Skeletal muscle satellite cell (primary cell): ENCODE measurements at regions not wholly inside any gene's neighbourhood (a gene's known extent, or its start where the extent isn't known, plus 50 kb on each side); places are given as distances from the start of the nearest gene placed in this dataset.

Experiments
- H3K27me3 ChIP-seq: 2 replicates; pipeline ENCODE4 v1.7.0; 2013; ENCODE audit warnings: low read length; ENCODE audit not compliant: control insufficient read depth, insufficient read depth
- H3K36me3 ChIP-seq: 2 replicates; pipeline ENCODE4 v1.7.0; 2013; ENCODE audit warnings: mild to moderate bottlenecking, control low read depth, low read length; ENCODE audit not compliant: insufficient read depth
- H3K4me1 ChIP-seq: 2 replicates; pipeline ENCODE4 v1.7.0; 2013; ENCODE audit warnings: low read length; ENCODE audit not compliant: control insufficient read depth, insufficient read depth
- H3K4me2 ChIP-seq: 2 replicates; pipeline ENCODE4 v1.7.0; 2013; ENCODE audit warnings: mild to moderate bottlenecking, low read length
- H3K4me3 ChIP-seq: 2 replicates; pipeline ENCODE4 v1.7.0; 2013; ENCODE audit warnings: low read length
- H3K9ac ChIP-seq: 2 replicates; pipeline ENCODE4 v1.7.0; 2013; ENCODE audit warnings: mild to moderate bottlenecking, low read depth, low read length, moderate library complexity
- H3K9me3 ChIP-seq: replicated peaks from 2 replicates; pipeline ENCODE4 v1.7.0; 2013; ENCODE audit warnings: mild to moderate bottlenecking, control low read depth, low read length

DNA sequence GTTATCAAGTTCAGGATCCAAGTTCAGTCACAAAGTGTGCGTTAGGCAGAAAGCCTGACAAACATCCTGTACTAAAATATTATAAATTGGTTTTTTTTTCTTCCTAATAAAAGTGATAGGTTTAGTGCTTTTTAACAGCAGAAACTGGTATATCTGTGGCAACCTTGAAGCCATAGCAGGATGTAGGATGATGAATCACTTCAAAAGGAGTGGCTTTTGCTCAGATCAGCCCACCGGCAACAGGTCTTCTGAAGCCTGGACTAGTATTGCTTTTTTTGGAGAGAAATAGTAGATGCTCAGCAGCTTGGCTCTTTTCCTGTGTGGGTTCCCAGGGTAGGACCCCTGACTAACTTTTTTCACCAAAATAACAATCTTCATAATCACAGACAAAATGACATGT is 190.8 kb downstream of the EPM2A start:
- Histone ChIP-seq H3K4me1 (peaks cover 12% of the 10 kb centered on the region), H3K36me3 (no peaks in the 10 kb centered on the region), H3K4me2 (no peak overlapping the region), H3K27me3 (no peaks in the 10 kb centered on the region), H3K9ac (no peak overlapping the region), H3K4me3 (no peak overlapping the region), H3K9me3 (no peaks in the 10 kb centered on the region)

DNA sequence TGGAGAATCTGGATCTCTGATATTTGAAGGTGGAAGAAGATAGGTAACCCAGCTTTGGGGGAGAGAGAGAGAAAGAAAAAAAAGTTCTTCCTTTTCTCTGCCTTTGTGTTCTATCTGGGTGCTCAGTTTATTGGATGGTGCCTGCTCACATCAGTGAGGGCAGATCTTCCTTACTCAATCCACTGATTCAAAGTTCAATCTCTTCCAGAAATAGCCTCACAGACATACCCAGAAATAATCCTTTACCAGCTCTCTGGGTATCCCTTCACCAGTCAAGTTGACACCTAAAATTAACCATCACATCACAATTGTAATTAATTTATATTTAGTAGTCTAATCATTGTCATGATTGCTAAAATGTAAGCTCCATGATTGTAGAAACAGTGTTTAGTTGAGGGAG is 189.1 kb downstream of the EPM2A start:
- Histone ChIP-seq H3K4me1 (peaks cover 9% of the 10 kb centered on the region), H3K36me3 (no peaks in the 10 kb centered on the region), H3K9ac (no peak overlapping the region), H3K4me3 (no peak overlapping the region), H3K9me3 (no peaks in the 10 kb centered on the region), H3K4me2 (no peak overlapping the region), H3K27me3 (no peaks in the 10 kb centered on the region)

DNA sequence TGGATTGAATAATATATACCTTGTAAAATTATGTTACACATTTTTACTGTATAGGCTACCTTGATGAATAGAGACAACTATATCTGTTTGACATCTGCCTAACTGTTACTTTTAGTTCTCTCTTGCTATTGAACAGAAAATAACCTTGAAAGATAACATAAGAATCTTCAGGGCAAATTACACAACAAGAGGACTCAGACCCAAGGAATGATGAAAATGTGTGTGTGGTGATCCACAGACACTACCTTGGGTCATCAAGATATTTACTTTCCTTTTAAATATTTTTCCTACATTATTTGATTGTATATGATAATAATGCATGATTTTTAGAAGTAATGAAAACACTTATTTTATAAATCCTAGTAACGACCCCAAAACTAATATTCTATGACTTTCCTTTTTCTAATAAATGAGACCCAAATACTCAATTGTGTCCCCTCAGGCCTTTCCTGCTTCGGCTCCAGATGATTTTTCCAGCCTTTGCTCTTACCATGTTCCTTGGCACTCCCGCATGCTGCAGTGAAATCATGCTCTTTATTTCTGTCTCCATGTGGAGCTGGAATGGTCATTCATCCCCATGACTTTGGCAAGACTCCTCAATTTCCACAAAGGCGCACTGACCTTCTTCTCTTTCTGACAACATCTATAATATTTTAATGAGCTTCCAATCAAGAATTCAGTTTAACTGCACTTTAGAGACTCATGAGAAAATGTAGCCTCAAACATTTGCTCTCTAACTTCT is 187.6 kb downstream of the EPM2A start:
- no peak overlapping the region for H3K4me3 ChIP-seq
- no peaks in the 10 kb centered on the region for H3K9me3 ChIP-seq
- H3K4me2 ChIP-seq: no peak overlapping the region
- no peak overlapping the region for H3K9ac ChIP-seq
- H3K4me1 ChIP-seq: peaks cover 9% of the 10 kb centered on the region
- no peaks in the 10 kb centered on the region for H3K36me3 ChIP-seq
- no peaks in the 10 kb centered on the region for H3K27me3 ChIP-seq

DNA sequence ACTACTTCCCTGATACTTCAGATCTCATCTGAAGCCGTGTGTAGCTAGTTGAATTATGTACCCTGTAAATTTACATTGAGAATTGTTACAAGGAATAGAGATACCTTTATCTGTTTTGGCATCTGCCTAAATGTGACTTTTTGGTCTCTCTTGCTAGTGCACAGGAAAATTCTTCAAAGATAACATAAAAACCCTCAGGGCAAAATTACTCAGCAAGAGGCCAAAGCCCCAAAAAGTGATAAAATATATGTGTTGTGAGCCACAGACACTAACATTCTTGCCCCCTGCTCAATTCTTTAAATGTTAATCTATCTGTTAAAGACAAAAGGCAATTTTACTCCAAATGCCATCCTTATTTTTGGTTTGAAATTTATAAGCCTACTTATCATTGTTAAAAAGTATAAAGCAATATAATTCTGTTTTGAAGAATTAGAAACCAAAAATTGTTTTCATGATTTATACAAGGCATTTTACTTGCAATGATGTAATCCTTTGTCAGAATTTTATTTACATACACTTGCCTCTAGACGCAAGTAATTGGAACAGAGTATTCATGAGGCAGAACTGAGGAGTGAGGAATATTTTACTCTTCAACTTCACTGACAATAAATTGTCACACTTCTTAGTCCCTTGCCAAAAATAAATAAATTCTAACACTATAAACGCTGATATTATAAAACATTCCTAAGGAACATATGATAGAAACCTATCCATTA is 186.2 kb downstream of the EPM2A start:
- no peak overlapping the region for H3K4me2 ChIP-seq
- H3K9me3 ChIP-seq: no peaks in the 10 kb centered on the region
- no peaks in the 10 kb centered on the region for H3K36me3 ChIP-seq
- H3K4me1 ChIP-seq: peaks cover 3% of the 10 kb centered on the region
- H3K27me3 ChIP-seq: no peaks in the 10 kb centered on the region
- no peak overlapping the region for H3K9ac ChIP-seq
- H3K4me3 ChIP-seq: no peak overlapping the region

DNA sequence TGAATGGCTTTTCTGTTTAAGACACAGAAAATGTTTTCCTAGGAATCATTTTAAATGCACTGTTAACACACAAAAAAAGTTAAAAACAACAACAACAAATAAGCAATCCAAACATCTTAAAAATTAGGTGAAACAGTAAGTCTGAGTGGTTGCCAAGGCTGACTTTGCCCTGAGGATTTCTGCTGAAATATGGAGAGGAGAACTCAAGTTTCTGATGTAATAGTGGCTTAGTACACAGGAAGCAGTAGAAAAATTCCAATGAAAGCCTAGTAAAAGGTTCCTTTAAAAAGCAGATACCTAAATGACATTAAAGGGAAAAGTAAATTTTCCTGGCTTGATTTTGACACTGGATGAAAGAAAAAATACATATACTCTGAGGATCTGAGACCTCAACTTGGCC is 184.2 kb downstream of the EPM2A start:
- no peak overlapping the region for H3K4me2 ChIP-seq
- no peak overlapping the region for H3K9ac ChIP-seq
- no peaks in the 10 kb centered on the region for H3K27me3 ChIP-seq
- no peak overlapping the region for H3K4me3 ChIP-seq
- no peaks in the 10 kb centered on the region for H3K4me1 ChIP-seq
- no peaks in the 10 kb centered on the region for H3K9me3 ChIP-seq
- H3K36me3 ChIP-seq: no peaks in the 10 kb centered on the region

DNA sequence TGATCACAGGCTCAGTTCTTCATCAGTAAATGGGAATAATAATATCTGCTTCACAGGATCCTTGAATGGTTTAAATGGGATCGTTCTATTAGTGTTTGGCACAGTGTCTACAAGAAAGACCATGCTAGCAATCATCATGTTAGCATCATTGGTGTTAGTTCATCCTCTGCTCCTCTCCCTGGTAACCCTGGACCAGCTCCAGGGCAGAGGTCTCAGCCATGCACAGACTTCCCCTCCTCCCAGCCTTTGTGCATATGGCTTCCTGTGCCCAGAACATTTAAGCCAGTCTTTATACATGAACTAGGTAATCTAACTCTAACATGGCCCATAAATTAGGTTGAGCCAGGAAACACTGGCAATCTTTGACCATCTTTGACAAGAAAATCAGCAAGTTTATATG is 180.2 kb downstream of the EPM2A start:
- H3K4me1 ChIP-seq: no peaks in the 10 kb centered on the region
- H3K4me3 ChIP-seq: no peak overlapping the region
- no peaks in the 10 kb centered on the region for H3K9me3 ChIP-seq
- no peak overlapping the region for H3K4me2 ChIP-seq
- H3K9ac ChIP-seq: no peak overlapping the region
- H3K27me3 ChIP-seq: no peaks in the 10 kb centered on the region
- H3K36me3 ChIP-seq: no peaks in the 10 kb centered on the region

DNA sequence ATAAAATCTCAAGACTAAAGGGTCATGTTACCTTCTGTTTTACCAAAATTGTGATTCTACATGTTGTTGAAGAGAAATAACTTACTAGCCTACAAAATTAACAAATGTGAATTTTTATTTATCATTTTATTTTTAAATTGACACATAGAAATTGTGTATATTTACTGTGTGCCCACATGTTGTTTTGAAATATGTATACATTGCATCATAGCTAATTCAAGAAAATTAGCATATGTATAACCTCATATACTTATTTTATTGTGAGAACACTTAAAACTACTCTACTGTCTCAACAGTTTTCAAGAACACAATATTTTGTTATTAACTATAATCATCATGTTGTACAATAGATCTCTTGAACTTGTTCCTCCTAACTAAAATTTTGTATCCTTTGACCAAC is 177.8 kb downstream of the EPM2A start:
- no peak overlapping the region for H3K4me3 ChIP-seq
- no peaks in the 10 kb centered on the region for H3K9me3 ChIP-seq
- no peaks in the 10 kb centered on the region for H3K4me1 ChIP-seq
- H3K9ac ChIP-seq: no peak overlapping the region
- H3K36me3 ChIP-seq: no peaks in the 10 kb centered on the region
- no peaks in the 10 kb centered on the region for H3K27me3 ChIP-seq
- no peak overlapping the region for H3K4me2 ChIP-seq

DNA sequence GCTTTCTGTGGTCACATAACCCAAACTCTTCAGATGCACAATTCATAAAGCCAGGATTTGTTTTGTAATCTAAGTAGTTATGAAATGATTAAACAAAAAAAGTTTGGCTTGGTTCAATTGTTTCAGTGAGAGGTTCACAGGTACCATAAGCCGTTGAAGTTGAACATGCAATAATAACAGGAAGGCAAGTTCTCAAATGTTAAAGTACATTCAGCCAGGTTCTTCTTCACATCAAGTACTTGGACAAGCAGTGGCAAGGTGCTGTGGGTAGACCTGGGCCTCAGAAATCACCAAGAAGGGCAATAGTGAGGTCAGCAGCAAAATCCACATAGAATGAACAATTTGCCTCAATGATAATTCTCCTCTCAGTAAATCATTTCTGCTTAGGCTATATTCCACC is 175.5 kb downstream of the EPM2A start:
- H3K9ac ChIP-seq: no peak overlapping the region
- no peaks in the 10 kb centered on the region for H3K9me3 ChIP-seq
- no peaks in the 10 kb centered on the region for H3K27me3 ChIP-seq
- no peak overlapping the region for H3K4me3 ChIP-seq
- no peaks in the 10 kb centered on the region for H3K4me1 ChIP-seq
- H3K36me3 ChIP-seq: no peaks in the 10 kb centered on the region
- H3K4me2 ChIP-seq: no peak overlapping the region

DNA sequence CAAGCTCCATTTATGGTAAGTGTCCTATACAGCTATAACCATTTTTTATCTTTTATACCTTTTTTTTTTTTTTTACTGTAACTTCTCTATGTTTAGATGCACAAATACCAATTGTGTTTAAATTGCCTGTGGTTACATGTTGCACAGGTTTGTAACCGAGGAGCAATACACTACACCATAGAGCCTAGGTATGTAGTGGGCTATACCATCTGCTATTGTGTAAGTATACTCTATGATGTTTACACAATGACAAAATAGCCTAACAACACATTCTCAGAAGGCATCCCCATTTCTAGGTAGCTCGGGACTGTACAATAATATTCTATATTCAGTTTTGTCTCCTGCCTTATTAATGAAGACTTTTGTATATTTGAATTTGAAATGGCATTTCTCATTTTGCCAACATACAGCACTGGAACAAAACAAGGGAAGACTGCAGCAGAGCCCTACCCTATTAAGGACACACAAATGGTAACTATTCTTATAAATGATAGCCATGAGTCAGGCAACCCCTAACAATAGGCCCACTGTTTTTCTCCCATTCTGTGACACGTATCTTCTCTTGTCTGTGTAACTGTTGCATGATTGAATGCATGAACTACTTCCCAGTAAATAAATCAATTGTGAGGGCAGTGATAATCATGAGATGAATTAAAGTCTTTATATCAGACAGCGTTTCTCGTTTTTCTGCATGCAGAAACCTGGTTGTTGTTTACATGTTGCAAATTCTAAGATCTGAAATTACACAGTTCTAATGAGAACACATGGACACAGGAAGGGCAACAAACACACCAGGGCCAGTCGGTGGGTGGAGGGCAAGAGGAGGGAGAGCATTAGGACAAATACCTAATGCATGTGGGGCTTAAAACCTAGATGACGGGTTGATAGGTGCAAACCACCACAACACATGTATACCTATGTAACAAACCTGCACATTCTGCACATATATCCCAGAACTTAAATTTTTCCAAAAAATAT is 173.9 kb downstream of the EPM2A start:
- no peak overlapping the region for H3K9ac ChIP-seq
- no peak overlapping the region for H3K4me3 ChIP-seq
- no peaks in the 10 kb centered on the region for H3K9me3 ChIP-seq
- no peaks in the 10 kb centered on the region for H3K4me1 ChIP-seq
- H3K36me3 ChIP-seq: no peaks in the 10 kb centered on the region
- H3K4me2 ChIP-seq: no peak overlapping the region
- no peaks in the 10 kb centered on the region for H3K27me3 ChIP-seq

DNA sequence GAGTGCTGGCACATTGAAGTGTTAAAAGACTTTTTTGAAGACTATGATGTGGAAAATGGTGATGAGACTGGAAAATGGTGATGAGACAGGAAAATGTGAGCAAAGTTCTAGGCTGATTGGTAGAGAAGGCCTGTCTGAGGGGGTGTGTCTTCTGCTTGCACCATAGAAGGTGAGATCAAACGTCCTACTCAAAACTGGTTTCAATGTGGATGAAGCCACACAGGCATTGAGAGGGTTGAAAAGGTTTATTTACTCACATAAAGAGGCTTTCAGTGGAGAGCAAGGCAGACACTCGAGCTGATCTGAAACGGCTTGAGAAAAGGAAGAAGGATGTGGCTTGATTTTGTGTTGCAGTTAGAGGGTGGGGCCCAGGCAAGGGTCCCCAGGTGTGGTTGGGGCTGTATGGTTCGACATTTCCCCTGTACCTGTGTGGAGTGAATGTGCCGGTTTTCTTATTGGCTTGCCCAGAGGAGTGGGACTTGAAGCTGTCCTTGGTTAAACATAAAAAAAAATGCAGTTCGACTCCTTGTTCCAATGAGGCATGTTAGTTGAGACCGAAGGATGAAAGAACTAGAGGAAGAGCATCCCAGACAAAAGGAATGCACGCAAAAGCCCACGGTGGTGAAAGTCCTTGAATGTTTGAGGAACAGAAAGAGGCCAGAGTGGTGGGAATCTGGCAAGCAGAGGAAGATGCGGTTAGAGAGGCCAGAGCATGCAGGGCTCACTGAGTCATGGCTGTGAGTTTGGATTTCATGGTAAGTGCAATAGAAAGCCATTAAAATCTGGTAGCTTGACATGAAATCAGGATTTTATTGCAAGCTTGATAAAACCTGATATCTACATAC is 172.3 kb downstream of the EPM2A start:
- Histone ChIP-seq H3K4me1 (no peaks in the 10 kb centered on the region), H3K4me2 (no peak overlapping the region), H3K27me3 (no peaks in the 10 kb centered on the region), H3K36me3 (no peaks in the 10 kb centered on the region), H3K9ac (no peak overlapping the region), H3K4me3 (no peak overlapping the region), H3K9me3 (no peaks in the 10 kb centered on the region)

DNA sequence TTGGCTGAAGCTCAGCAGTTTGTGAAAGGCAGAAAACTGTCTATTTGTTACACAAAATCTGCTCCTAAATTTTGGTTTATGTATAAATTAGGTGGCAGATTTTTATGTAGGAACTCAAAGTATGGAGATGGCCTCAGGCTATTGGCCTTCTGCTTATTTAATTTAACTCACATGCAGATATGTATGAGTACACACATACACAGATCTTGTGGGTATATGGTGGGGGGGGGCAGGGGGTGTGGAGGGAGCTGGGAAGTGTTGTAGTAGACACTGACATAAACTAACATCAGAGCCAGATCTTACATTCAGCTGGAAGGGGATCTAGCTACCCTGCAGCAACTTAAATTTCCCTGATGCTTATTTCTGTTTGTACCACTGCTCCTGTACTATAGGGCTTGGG is 170.8 kb downstream of the EPM2A start:
- Histone ChIP-seq H3K27me3 (no peaks in the 10 kb centered on the region), H3K36me3 (no peaks in the 10 kb centered on the region), H3K9me3 (no peaks in the 10 kb centered on the region), H3K4me3 (no peak overlapping the region), H3K4me1 (peaks cover 8% of the 10 kb centered on the region), H3K4me2 (no peak overlapping the region), H3K9ac (no peak overlapping the region)
